ENCODE measurements at regions not wholly inside any gene's neighbourhood (a gene's known extent, or its start where the extent isn't known, plus 50 kb on each side); places are given as distances from the start of the nearest gene placed in this dataset.
A peak's percentile ranks its signal among the peaks of the same experiment; 100 is the strongest.
"Not testable (repeated sequence)": the region's sequence is repeated elsewhere in the genome, so short reads cannot be mapped to it uniquely, and the experiment has no call there.

DNA sequence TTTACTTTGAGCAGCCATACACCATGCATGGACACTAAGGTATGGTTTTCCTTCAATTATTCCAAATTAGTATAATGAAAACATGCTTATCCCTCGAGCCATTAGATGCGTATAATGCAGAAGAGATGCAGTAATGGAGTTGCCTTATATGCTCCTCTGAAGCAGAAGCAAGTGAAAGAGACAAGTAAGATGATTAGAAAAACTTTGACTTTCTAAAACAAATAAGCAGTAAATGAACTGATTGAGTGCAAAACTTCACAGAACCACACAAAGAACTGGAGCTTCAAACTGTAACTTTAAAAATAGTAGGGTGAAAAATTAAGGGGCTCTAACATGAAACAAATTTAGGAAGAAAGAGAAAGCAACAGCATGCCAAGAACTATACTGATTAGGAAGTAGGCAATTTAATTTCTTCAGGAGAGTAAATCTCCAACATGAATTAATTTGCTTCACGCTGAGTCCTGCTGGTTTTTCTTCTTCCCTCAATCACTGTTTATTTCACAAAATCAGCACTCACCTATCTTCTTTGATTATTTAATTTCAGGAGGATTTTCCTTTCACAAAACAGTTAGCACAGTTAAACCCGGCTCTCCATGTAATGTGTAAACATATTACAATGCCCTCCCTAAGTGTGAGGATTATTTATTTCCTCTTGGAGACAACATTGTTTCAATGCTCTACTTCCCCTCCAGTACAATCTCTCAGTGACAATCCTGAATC, 90.3 kb upstream of the PAM start:
- DNase-seq (ENCODE audit: low spot score), result no peak

DNA sequence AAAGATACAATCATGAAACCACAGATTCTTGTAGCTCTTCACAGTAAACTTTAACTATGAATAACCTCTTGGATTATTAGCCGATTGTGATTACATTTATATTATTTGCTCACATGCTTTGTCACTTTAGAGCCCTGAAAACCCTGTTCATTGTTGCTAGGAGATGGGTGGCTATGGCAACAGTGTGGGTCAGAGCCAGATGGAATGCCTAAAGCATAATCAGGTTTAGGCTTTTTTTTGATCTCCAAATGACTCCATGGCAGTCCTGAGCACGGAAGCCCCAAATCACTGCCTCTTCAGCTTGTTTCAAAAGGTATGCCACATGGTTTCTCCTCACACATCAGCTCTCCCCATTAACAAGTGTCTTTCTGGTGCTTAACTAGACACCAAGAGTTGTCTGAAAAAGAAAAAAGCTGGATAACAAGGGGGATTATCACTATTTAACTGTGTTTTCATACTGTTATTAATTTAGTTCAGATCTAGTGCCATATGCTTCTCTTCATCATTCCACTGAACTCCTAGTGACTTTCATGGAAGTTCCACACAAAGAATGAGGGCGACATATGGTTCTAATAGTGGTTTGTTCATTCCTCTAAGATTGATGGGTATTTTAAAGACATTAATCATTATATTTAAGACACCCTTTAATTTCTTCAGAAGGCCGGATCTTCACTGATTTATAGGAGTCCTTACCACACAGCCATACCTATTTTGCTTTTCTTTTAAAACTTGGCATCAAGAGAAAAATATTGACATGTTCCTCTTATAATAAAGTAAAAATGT, 88.8 kb upstream of the PAM start:
- peak; percentile 53 for DNase-seq (ENCODE audit: low spot score)

DNA sequence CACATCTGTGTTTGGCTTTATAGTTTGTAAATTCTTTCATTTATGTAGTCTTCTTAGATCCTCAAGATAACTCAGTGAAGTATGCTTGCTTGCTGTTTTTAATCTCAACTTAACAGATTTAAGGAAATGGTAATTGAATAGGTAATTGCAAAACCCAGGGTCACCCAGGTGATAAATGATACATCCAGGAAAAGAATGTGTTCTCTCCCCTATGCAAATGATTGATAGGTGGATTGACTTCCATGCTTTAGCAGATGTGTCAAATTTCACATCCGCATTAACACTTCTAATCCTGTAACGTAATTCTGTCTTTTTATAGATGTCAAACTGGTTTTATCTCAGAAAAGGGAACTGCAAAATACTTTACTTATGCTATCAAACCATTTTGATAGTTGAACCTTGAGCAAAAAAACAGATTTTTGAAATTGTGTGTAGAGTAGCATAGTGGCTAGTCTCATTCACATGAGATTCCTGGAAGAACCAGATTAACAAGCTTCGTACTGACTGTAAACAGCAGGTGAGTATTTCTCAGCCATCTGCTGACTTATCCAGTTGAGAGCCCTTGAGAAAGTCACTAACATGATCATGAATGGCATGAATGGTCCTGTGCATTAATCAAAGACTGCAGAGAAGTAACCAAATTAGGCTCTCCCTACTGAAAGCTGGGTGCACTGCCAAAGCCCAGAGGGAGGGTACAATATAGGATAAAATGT, 86.7 kb upstream of the PAM start:
- peak; percentile 24 for DNase-seq (ENCODE audit: low spot score)

DNA sequence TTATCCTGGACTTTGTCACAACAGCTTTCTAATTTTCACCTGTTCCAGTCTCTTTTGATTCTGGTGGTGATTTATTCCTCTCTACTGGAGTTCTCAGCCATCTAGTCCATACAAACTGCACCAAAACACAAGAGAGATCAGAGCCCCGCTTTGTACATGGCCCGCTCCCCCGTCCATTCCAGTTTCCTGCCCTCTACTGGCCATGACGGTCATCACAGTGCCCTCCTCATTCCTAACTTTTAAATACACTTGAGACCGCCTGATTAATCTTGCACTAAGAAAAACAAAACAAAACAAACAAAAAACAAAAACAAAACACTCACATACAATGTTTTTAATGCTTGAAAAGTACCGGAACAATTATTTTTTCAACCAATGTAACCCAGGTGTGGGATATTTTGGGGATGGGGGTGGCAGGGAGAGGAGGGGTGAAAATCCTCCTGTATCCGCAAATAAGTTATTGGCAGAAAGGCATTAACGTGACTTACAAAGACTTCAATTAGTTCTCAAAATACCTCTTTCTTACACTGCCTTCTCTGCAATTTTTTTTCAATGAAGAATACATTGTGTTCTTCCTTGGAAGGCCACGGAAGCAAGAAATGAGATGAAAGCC, 84.8 kb upstream of the PAM start:
- DNase-seq (ENCODE audit: low spot score), result peak; percentile 68

DNA sequence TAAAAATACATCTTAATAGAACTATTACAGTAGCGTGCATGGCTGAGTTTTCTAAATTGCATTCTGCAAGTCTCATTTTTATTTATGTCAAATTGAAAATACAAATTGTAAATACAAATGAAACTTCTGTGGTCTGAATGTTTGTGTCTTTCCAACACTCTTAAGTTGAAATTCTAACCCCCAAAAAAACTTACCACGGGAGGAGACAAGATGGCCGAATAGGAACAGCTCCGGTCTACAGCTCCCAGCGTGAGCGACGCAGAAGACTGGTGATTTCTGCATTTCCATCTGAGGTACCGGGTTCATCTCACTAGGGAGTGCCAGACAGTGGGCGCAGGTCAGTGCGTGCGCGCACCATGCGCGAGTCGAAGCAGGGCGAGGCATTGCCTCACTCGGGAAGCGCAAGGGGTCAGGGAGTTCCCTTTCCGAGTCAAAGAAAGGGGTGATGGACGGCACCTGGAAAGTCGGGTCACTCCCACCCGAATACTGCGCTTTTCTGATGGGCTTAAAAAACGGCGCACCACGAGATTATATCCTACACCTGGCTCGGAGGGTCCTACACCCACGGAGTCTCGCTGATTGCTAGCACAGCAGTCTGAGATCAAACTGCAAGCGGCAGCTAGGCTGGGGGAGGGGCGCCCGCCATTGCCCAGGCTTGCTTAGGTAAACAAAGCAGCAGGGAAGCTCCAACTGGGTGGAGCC, 83.9 kb upstream of the PAM start:
- DNase-seq (ENCODE audit: low spot score), result not testable (repeated sequence)

DNA sequence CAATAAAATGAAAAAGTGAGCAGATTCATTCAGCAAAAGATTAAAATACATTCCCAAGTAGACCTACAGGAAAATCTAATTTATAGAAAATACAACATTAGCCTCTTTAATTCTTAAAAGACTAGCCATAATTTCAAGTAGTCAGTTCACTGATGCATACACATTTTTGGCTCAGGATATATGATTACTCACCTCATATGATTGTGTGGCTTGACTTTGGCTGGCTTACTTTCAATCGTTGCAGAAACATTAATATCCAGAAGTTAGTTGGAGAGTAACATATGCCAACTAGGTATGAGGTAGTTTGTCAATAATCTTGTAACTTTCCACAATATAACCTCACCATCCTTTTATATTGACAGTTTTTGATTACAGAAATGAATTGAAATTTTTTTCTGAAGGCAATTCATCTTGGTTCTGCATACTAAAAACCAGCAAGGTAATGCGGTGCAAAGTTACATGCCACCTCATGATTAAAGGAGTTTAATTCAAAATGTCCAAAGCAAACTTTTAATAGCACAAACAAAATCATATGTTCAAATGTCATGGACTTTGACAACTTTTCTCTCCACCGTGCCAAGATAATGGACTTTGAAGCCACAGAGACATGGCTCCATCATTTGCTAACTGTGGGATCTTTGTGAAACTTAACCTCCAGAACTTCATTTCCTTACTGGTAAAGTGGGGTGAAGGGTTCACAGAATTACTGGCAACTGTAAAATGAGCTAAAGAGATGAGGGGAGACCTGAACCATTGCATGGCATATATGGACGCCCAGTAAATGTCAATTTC, 76.6 kb upstream of the PAM start:
- no peak for DNase-seq (ENCODE audit: low spot score)

DNA sequence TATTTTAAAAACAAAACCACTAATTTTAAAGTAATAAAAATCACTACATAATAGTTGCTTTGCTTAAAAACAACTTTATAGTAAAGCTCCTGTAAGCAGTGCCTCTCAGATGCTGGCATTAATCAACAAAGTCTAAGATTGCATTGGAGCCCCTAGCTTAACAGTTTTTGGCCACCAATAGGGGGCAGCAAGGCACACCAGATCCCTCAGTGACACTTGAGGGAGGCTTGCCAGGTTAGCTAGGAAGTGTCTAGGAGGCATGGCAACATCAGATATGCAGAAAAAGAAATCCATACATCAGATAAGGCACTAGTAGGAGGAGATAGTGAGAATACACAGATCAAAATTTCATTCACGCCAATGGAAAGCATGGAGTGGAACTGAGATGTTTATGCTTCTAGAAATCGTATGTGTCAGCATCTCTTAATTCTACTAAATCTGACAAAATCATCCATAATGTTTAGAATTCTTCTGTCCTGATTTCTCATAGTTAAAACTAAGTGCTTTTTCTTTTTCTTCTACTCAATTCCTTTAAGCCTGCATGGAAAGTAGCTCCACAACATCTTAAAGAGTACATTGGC, 73.6 kb upstream of the PAM start:
- peak; percentile 72 for DNase-seq (ENCODE audit: low spot score)

DNA sequence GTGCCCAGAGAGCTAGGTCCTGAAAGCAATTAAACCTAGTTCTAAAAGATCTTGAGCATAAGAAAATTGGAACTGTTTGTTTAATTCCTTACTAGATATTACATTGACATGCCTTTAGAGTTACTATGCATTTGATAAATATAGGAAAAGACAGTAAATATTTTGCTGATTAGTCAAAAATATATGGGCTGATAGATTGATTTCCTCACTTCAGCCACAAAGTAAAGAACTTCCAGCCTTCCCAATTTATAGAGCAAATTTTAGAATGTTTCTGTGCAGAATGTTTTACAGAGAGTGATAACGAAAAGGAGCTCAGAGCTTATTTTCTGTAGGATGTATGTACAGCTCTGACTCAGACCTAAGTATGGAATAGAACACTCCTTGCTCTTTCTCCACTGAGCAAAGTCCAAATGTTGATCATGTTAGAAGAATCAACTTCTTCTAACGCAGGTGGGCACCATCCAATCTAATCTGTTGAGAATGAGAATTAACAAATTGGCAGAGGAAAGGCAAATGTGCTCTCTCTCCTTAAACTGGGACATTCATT, 72.9 kb upstream of the PAM start:
- no peak for DNase-seq (ENCODE audit: low spot score)

DNA sequence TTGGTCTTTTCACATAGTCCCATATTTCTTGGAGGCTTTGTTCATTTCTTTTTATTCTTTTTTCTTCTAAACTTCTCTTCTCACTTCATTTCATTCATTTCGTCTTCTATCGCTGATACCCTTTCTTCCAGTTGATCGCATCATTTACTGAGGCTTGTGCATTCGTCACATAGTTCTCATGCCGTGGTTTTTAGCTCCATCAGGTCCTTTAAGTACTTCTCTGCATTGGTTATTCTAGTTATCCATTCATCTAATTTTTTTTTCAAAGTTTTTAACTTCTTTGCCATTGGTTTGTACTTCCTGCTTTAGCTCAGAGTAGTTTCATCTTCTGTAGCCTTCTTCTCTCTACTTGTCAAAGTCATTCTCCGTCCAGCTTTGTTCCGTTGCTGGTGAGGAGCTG, 67.0 kb upstream of the PAM start:
- DNase-seq (ENCODE audit: low spot score), result not testable (repeated sequence)

DNA sequence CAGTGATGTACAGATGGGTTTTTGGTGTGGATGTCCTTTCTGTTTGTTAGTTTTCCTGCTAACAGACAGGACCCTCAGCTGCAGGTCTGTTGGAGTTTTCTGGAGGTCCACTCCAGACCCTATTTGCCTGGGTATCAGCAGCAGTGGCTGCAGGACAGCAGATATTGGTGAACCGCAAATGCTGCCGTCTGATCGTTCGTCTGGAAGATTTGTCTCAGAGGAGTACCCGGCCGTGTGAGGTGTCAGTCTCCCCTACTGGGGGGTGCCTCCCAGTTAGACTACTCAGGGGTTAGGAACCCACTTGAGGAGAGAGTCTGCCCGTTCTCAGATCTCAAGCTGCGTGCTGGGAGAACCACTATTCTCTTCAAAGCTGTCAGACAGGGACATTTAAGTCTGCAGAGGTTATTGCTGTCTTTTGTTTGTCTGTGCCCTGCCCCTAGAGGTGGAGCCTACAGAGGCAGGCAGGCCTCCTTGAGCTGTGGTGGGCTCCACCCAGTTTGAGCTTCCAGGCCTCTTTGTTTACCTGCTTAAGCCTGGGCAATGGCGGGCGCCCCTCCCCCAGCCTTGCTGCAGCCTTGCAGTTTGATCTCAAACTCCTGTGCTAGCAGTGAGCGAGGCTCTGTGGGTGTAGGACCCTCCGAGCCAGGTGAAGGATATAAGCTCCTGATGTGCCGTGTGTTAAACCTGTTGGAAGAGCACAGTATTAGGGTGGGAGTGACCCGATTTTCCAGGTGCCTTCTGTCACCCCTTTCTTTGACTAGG, 66.3 kb upstream of the PAM start:
- DNase-seq (ENCODE audit: low spot score), result not testable (repeated sequence)

DNA sequence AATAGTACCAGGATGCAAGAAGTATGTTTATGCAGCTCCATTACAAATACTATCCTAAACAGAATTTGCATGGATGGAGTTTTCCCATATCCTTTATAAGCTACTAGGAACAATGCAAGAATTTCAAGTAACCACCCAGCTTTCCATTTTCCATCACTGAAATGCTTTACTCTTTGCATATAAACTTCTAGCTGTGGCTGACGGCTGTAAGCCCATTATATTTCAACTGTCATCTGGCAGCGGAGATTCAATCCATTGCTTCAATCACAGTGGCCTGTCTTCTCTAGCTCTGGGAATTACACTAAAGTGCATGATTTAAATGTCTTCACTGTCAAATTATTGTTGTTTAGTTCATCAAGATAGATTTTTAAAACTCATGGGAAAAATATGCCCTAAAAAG, 64.2 kb upstream of the PAM start:
- DNase-seq (ENCODE audit: low spot score), result no peak

DNA sequence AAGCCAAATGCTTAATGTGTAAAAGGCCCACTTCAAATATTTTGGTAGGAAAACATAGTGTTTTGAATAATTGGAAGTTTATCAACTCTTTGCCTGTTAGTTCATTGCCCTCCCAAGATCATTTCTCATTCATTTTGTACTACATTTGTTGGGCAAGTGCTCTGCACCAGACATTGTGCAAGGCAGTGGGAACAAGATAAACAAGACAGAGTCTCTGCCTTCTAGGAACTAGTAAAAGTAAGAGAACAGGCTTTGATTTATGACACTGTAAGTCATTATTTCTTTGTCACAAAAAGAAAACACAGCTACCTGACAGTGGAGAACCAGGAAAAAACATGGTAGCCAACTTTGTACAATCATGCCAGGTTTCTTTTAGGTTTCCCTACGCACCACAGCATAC, 63.7 kb upstream of the PAM start:
- DNase-seq (ENCODE audit: low spot score), result no peak

DNA sequence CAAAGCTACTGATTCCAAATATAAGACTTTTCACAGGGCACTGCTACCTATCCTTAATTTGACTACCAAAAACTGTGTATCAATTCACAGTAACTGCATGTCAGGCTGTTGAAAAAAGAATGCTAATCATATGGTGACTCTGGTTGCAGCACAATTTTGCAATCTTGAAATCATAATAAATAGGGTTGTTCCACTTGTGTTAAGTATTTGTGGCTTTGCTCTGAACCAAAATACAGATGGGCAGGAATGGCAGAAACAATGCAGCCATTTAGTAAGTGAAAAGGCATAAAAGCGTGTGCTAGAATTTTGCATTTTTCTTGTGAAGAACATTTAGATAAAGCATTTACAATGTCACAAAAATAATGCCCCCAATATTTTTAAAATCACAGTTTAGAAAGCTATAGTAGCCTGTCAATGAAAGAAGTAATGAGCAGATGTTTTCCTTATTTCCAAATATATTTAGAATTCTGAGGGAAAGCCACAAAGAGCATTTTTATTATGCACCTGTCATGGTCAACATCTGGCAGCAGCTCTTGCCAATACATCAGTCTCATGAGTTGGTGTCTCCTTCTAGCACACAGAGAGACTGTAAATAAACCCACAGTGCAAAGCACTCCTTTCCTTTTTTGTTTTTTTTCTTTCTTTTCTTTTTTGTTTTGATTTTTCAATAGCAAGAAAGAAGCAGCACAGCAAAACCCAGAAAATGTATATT, 54.8 kb upstream of the PAM start:
- DNase-seq (ENCODE audit: low spot score), result no peak

DNA sequence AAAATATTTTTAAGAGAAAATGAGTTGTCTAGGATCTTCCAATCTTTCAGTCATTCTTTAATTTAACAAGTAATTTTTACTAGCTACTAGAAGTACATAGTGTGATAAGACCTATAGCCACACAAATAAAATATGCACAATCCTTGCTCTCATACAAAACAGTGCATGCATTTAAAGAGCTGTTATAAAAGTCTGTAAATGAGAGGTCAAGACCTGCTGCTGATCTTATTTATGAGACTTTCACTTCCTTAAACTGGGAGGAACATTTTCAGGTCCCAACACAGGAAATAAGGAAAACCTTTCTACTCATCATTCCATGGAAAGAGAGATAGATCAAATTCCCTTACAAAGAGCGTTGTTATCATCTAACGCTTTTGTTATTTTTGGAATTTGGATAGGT, 54.2 kb upstream of the PAM start:
- no peak for DNase-seq (ENCODE audit: low spot score)

DNA sequence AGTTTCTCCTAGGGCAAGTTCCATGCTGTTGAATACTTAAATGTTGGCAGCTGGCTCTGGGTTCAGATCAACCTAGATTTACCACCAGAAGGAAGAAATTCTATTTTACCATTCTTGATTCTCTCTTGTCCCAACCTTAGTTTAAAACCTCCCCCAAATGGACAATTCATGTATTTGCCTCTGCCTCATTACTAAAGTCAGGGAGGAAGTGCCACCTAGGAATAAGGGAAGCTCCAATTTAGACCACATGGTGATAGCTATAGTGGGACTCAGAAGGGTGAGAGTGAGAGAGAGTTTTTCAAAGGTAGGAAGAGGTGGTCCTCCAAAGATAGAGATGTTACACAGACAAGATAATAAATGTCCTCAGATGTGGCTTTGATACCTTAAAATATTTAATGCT, 53.4 kb upstream of the PAM start:
- no peak for DNase-seq (ENCODE audit: low spot score)
